ENCODE measurements at regions not wholly inside any gene's neighbourhood (a gene's known extent, or its start where the extent isn't known, plus 50 kb on each side); places are given as distances from the start of the nearest gene placed in this dataset.

DNA sequence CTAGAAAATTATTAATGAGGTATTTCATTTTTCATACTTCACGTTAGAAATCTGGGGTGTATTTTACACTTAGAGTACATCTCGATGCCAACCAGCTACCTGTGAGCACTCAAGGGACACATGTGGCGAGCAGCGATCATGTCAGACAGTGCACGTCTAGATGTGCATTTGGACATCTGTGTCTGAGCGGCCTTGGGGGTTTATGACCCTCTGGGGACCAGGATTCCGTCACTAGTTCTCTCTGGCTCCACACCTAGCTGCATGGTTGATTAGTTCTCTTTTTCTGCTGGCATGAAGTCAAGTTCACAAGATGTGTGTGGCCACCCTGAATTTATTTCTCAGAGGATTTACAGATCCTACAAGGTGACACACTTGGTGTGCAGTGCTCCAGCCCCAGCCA, 192.2 kb downstream of the TSN start:
- intact Hi-C loops (cut with micrococcal nuclease), result no loop called here
- Histone ChIP-seq H3K27ac (ENCODE audit: low read depth in 1 of 2, low read length in 2 of 2) (no peak overlapping the region), H2AFZ (ENCODE audit: insufficient read depth, low read depth, low read length, poor library complexity, severe bottlenecking) (no peak overlapping the region), H3K36me3 (replicated peaks in 1 of 2; ENCODE audit: control insufficient read depth in 1 of 2, insufficient read depth in 2 of 2, low read length in 2 of 2) (no peaks in the 10 kb centered on the region), H3K9ac (ENCODE audit: insufficient read depth, low read length, poor library complexity, severe bottlenecking) (no peak overlapping the region), H3K9me3 (replicated peaks in 1 of 2; ENCODE audit: control insufficient read depth in 1 of 2, insufficient read depth in 1 of 2, low read length in 2 of 2) (no peaks in the 10 kb centered on the region), H3K79me2 (ENCODE audit: insufficient read depth, low read length) (no peaks in the 10 kb centered on the region), H3K4me1 (ENCODE audit: control insufficient read depth in 1 of 2, insufficient read depth in 2 of 2, low read length in 2 of 2) (peaks cover 18 to 44% of the 10 kb centered on the region in 2 donors), H3K4me3 (replicated peaks in 1 of 3; ENCODE audit: low read depth in 2 of 3, low read length in 3 of 3) (no peak overlapping the region), H3K27me3 (ENCODE audit: control insufficient read depth in 2 of 2, insufficient read depth in 2 of 2, low read length in 2 of 2) (no peaks in the 10 kb centered on the region), H4K20me1 (ENCODE audit: insufficient read depth, low read length) (no peaks in the 10 kb centered on the region), H3K4me2 (replicated peaks; ENCODE audit: extremely low read depth, low read length, poor library complexity, severe bottlenecking) (no peak overlapping the region)
- peaks cover 0 to 2% (median 1%) of the 10 kb centered on the region in 3 donors for H3K27me3 Mint-ChIP-seq (ENCODE audit: low read depth in 3 of 3)
- no peak for DNase-seq
- H3K4me1 Mint-ChIP-seq, result peaks cover 14% of the 10 kb centered on the region
- TF ChIP-seq, protein P1, sequence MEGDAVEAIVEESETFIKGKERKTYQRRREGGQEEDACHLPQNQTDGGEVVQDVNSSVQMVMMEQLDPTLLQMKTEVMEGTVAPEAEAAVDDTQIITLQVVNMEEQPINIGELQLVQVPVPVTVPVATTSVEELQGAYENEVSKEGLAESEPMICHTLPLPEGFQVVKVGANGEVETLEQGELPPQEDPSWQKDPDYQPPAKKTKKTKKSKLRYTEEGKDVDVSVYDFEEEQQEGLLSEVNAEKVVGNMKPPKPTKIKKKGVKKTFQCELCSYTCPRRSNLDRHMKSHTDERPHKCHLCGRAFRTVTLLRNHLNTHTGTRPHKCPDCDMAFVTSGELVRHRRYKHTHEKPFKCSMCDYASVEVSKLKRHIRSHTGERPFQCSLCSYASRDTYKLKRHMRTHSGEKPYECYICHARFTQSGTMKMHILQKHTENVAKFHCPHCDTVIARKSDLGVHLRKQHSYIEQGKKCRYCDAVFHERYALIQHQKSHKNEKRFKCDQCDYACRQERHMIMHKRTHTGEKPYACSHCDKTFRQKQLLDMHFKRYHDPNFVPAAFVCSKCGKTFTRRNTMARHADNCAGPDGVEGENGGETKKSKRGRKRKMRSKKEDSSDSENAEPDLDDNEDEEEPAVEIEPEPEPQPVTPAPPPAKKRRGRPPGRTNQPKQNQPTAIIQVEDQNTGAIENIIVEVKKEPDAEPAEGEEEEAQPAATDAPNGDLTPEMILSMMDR (IDR thresholded peaks at IDR 0.05), result no peak
- H3K36me3 Mint-ChIP-seq, result no peaks in the 10 kb centered on the region
- peak overlapping the region in 1 of 7 donors; percentile 58 for H3K27ac Mint-ChIP-seq
- peaks cover 0 to 1% (median 0%) of the 10 kb centered on the region in 7 donors for H3K9me3 Mint-ChIP-seq
- H3K4me3 Mint-ChIP-seq, result no peak overlapping the region
- WGBS (ENCODE audit: insufficient coverage), result 93% methylated on average over 6 of the region's 7 CpGs

DNA sequence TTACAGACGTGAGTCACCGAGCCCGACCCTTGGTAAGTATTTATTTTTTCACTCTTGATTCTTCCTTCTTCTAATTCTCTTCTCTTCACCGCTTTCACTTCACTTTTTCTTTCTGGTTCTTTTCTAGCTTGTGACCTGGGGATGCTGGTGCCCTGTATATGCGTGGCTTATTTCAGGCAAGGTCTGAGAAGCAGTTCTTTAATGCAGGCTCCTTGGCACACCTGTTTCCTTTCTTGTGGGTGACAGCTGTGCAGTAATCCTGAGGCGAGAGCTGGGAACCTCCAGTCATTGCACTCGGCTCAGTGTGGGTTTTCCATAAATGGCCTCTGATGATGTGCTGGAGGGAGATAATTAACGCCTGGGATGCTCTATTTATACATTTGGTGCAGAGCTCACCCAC, 193.8 kb downstream of the TSN start:
- peaks cover 9 to 32% of the 10 kb centered on the region in 2 donors for H3K4me1 ChIP-seq (ENCODE audit: control insufficient read depth in 1 of 2, insufficient read depth in 2 of 2, low read length in 2 of 2)
- no peaks in the 10 kb centered on the region for H3K27me3 Mint-ChIP-seq (ENCODE audit: low read depth in 3 of 3)
- no peak overlapping the region for H2AFZ ChIP-seq (ENCODE audit: insufficient read depth, low read depth, low read length, poor library complexity, severe bottlenecking)
- no peaks in the 10 kb centered on the region for H3K79me2 ChIP-seq (ENCODE audit: insufficient read depth, low read length)
- no peaks in the 10 kb centered on the region for H3K36me3 Mint-ChIP-seq
- H3K4me3 Mint-ChIP-seq, result no peak overlapping the region
- H3K9ac ChIP-seq (ENCODE audit: insufficient read depth, low read length, poor library complexity, severe bottlenecking), result no peak overlapping the region
- no peak overlapping the region for H3K4me3 ChIP-seq (replicated peaks in 1 of 3; ENCODE audit: low read depth in 2 of 3, low read length in 3 of 3)
- WGBS (ENCODE audit: insufficient coverage), result 67% methylated on average over 1 of the region's 8 CpGs
- intact Hi-C loops (cut with micrococcal nuclease), result no loop called here
- H3K4me2 ChIP-seq (replicated peaks; ENCODE audit: extremely low read depth, low read length, poor library complexity, severe bottlenecking), result no peak overlapping the region
- peaks cover 12% of the 10 kb centered on the region for H3K4me1 Mint-ChIP-seq
- no peaks in the 10 kb centered on the region for H3K27me3 ChIP-seq (ENCODE audit: control insufficient read depth in 2 of 2, insufficient read depth in 2 of 2, low read length in 2 of 2)
- H3K27ac Mint-ChIP-seq, result peak overlapping the region in 1 of 7 donors; percentile 30
- DNase-seq, result no peak
- H4K20me1 ChIP-seq (ENCODE audit: insufficient read depth, low read length), result no peaks in the 10 kb centered on the region
- peaks cover 0 to 1% (median 0%) of the 10 kb centered on the region in 7 donors for H3K9me3 Mint-ChIP-seq
- H3K9me3 ChIP-seq (replicated peaks in 1 of 2; ENCODE audit: control insufficient read depth in 1 of 2, insufficient read depth in 1 of 2, low read length in 2 of 2), result no peaks in the 10 kb centered on the region
- TF ChIP-seq, protein P1 (IDR thresholded peaks at IDR 0.05), result no peak
- H3K36me3 ChIP-seq (replicated peaks in 1 of 2; ENCODE audit: control insufficient read depth in 1 of 2, insufficient read depth in 2 of 2, low read length in 2 of 2), result no peaks in the 10 kb centered on the region
- no peak overlapping the region for H3K27ac ChIP-seq (ENCODE audit: low read depth in 1 of 2, low read length in 2 of 2)
